Nephron progenitor cell (in vitro differentiated cells): ENCODE measurements at regions not wholly inside any gene's neighbourhood (a gene's known extent, or its start where the extent isn't known, plus 50 kb on each side); places are given as distances from the start of the nearest gene placed in this dataset.
A peak's percentile ranks its signal among the peaks of the same experiment; 100 is the strongest.

Experiments
- DNase-seq: peaks from one replicate; pipeline ENCODE4 v3.0.0; 2021
- H3K27ac Mint-ChIP-seq: 2 replicates; pipeline ENCODE4 v1.8.0; 2021; ENCODE audit warnings: mild to moderate bottlenecking, moderate library complexity, mixed read lengths
- H3K27me3 Mint-ChIP-seq: 2 replicates; pipeline ENCODE4 v1.8.0; 2021; ENCODE audit warnings: mild to moderate bottlenecking, low read depth, mixed read lengths; ENCODE audit not compliant: poor library complexity
- H3K36me3 Mint-ChIP-seq: 2 replicates; pipeline ENCODE4 v1.8.0; 2021; ENCODE audit warnings: low read depth, mixed read lengths
- H3K4me1 Mint-ChIP-seq: 2 replicates; pipeline ENCODE4 v1.8.0; 2021; ENCODE audit warnings: mixed read lengths
- H3K4me3 Mint-ChIP-seq: 2 replicates; pipeline ENCODE4 v1.8.0; 2021; ENCODE audit warnings: mild to moderate bottlenecking, moderate library complexity, mixed read lengths
- H3K9me3 Mint-ChIP-seq: 2 replicates; pipeline ENCODE4 v1.8.0; 2021; ENCODE audit warnings: mild to moderate bottlenecking, moderate library complexity, mixed read lengths
- CTCF ChIP-seq: fragments of 200-600 bp; sonication (generic); IDR thresholded peaks from 2 replicates; pipeline ENCODE4 v1.5.0; 2021; ENCODE audit warnings: antibody characterized with exemption

- no peak overlapping the region for H3K27ac Mint-ChIP-seq
- TF ChIP-seq CTCF = no peak
- H3K27me3 Mint-ChIP-seq = peaks cover 13% of the 10 kb centered on the region
- H3K4me1 Mint-ChIP-seq = peaks cover 33% of the 10 kb centered on the region
- DNase-seq = no peak
- no peak overlapping the region for H3K4me3 Mint-ChIP-seq
- peaks cover 7% of the 10 kb centered on the region for H3K36me3 Mint-ChIP-seq
- H3K9me3 Mint-ChIP-seq = peaks cover 17% of the 10 kb centered on the region
These were observed 479.4 kb downstream of the NR2F1-AS1 start for GRCh38 chr5:93101661-93102060.

GRCh38 chr5:93100976-93101375 is 480.0 kb downstream of the NR2F1-AS1 start:
- Mint-ChIP-seq H3K27ac (no peak overlapping the region), H3K4me3 (no peak overlapping the region), H3K27me3 (peaks cover 13% of the 10 kb centered on the region), H3K9me3 (peaks cover 22% of the 10 kb centered on the region), H3K4me1 (peaks cover 27% of the 10 kb centered on the region), H3K36me3 (peaks cover 12% of the 10 kb centered on the region)
- no peak for DNase-seq
- TF ChIP-seq CTCF = no peak

- peaks cover 13% of the 10 kb centered on the region for H3K27me3 Mint-ChIP-seq
- peaks cover 13% of the 10 kb centered on the region for H3K36me3 Mint-ChIP-seq
- no peak for DNase-seq
- H3K4me3 Mint-ChIP-seq = no peak overlapping the region
- TF ChIP-seq CTCF = no peak
- peaks cover 24% of the 10 kb centered on the region for H3K9me3 Mint-ChIP-seq
- H3K4me1 Mint-ChIP-seq = peaks cover 27% of the 10 kb centered on the region
- H3K27ac Mint-ChIP-seq = peak overlapping the region; percentile 81
These were observed 480.6 kb downstream of the NR2F1-AS1 start for GRCh38 chr5:93100428-93100827.

GRCh38 chr5:93099902-93100347 is 481.1 kb downstream of the NR2F1-AS1 start:
- Mint-ChIP-seq H3K36me3 (peaks cover 13% of the 10 kb centered on the region), H3K4me3 (no peak overlapping the region), H3K4me1 (peaks cover 26% of the 10 kb centered on the region), H3K27ac (peak overlapping the region; percentile 81), H3K9me3 (peaks cover 24% of the 10 kb centered on the region), H3K27me3 (peaks cover 13% of the 10 kb centered on the region)
- TF ChIP-seq CTCF = no peak
- DNase-seq = no peak

GRCh38 chr5:93096561-93096960 is 484.5 kb downstream of the NR2F1-AS1 start:
- Mint-ChIP-seq H3K27me3 (peaks cover 13% of the 10 kb centered on the region), H3K4me1 (peaks cover 14% of the 10 kb centered on the region), H3K27ac (no peak overlapping the region), H3K4me3 (no peak overlapping the region), H3K9me3 (peaks cover 27% of the 10 kb centered on the region), H3K36me3 (peaks cover 13% of the 10 kb centered on the region)
- TF ChIP-seq CTCF = no peak
- no peak for DNase-seq

GRCh38 chr5:93092349-93093105 is 488.5 kb downstream of the NR2F1-AS1 start:
- no peak for TF ChIP-seq CTCF
- H3K4me3 Mint-ChIP-seq = no peak overlapping the region
- H3K36me3 Mint-ChIP-seq = peaks cover 10% of the 10 kb centered on the region
- H3K27me3 Mint-ChIP-seq = peaks cover 13% of the 10 kb centered on the region
- peaks cover 21% of the 10 kb centered on the region for H3K4me1 Mint-ChIP-seq
- no peak for DNase-seq
- H3K27ac Mint-ChIP-seq = no peak overlapping the region
- peaks cover 14% of the 10 kb centered on the region for H3K9me3 Mint-ChIP-seq
